Suppressor macrophage treated with lipopolysaccharide for 4 hours (primary cell): ENCODE measurements at regions not wholly inside any gene's neighbourhood (a gene's known extent, or its start where the extent isn't known, plus 50 kb on each side); places are given as distances from the start of the nearest gene placed in this dataset.
"Not testable (repeated sequence)": the region's sequence is repeated elsewhere in the genome, so short reads cannot be mapped to it uniquely, and the experiment has no call there.

Source experiments
- DNase-seq: peaks from one replicate; pipeline ENCODE4 v3.0.0-alpha.2; 2020

- no peak for DNase-seq
These were observed 52.1 kb downstream of the CARTPT start for GRCh38 chr5:71771191-71771590.

GRCh38 chr5:71778678-71779276 is 59.7 kb downstream of the CARTPT start:
- no peak for DNase-seq

DNA sequence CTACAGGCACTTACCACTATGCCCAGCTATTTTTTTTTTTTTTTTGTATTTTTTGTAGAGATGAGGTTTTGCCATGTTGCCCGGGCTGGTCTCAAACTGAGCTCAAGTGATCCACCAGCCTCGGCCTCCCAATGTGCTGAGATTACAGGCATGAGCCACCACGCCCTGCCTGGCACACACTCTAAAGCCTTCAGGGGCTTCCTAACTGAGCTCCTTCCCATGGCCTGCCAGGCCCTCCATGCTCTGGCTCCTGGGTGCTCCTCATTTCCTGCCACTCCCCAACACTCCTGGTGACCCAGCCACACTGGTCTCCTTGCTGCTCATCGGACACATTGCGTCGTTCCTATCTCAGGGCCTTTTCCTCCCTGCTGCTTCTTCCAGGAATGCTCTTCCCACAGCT is 61.5 kb downstream of the CARTPT start:
- no peak for DNase-seq

- no peak for DNase-seq
These were observed 63.3 kb downstream of the CARTPT start for GRCh38 chr5:71782393-71782770.

DNA sequence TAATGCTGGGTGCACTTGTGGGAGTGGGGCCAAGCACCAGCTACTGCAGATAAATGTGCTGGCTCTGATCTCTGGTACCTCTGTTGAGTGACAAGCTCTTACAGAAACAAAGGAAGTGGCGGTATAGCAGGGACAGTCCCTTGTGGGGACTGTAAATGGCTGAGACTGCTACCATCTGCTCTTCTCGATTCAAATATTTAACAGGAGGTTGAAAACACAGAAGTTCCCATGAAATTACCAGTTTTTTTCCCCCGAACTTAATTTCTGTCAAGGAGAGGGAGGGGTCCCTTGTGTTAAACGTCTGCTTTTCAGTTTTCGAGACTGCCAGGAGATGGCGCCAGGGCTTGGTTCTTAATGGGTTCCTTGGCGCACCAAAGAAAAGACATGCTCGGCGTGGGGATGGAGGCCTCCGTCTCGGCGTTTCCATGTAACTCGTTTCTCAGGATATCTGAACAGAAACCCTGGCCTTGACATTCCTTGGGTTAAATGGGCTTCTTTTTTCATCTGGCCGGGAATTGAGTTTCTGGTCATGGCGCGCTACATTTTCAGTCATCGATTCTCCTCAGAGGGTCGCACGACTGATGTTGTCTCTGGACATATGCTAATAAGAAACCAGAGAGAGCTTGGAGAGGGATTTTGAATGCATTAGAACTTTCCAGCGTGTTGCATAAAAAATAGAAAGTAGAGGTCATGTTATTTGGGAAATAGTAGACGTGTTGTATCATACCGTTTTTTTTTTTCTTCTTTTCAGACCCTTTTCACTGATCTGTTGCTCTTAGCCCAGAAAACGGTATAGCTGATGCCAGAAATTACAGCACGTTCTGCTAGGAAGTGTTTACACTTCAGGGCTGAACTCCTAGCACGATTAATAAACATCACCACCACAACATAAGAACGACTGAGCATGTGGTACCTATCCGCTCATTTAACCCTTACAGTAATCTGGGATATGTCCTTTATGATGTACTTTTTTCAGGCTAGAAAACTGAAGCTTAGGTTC is 64.0 kb downstream of the CARTPT start:
- DNase-seq = peak; percentile 62

DNA sequence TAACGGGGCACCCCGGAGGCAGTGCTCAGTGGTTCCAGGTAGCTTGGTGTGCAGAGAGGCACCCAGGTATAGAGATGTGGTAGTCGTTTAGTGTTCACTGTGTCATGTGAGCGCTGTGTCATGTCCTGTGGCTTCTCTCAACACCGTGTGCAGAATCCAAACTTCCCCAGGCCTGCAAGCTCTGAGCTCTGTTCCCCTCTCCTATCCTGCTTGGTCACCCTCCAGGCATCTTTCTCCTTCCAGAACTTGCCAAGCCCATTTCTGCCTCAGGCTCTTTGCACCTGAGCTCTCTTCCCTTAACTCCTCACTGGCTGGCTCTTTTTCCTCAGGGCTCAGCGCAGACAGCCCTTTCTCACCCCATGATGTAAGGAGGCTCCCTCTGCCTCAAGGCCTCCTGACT is 64.8 kb downstream of the CARTPT start:
- DNase-seq = no peak

GRCh38 chr5:71786337-71787055 is 67.4 kb downstream of the CARTPT start:
- no peak for DNase-seq

DNA sequence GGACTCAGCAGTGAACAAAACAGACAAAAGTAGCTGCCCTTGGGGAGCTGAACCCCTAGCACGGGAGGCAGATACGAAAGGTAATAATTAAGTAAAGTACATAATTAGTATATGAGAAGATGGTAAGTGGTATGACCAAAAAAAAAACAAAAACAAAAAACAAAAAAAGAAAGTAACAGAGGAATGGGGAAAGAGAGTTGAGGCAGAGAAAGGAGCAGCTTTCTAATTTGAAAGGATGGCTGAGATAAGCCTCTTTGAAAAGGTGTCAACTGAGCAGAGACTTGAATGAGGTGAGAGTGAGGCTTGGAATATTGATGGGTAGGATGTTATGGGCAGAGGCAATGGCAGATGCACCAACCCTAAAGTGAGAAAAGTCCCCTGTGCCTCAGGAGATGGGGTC is 69.7 kb downstream of the CARTPT start:
- no peak for DNase-seq

DNA sequence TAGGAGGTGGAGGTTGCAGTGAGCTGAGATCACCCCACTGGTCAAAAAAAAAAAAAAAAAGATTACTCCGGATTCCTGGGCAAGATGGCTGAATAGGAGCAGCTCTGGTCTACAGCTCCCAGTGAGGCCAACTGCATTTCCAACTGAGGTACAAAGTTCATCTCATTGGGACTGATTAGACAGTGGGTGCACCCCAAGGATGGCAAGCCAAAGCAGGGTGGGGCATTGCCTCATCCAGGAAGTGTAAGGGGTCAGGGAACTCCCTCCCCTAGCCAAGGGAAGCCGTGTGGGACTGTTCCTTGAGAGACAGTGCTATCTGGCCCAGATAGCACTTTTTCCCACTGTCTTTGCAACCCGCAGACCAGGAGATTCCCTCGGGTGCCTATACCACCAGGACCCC is 70.7 kb downstream of the CARTPT start:
- no peak for DNase-seq

DNA sequence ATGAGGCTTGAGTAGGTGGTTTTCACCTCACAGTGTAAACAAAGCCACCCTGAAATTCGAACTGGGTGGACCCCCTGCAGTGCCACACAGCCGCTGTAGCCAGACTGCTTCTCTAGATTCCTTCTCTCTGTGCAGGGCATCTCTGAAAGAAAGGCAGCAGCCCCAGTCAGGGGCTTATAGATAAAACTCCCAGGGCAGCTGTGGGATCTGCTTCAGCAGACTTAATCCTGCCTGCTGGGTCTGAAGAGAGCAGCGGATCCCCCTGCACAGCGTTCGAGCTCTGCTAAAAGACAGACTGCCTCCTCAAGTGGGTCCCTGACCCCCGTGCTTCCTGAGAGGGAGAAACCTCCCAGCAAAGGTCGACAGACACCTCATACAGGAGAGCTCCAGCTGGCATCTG is 71.4 kb downstream of the CARTPT start:
- no peak for DNase-seq

- not testable (repeated sequence) for DNase-seq
These were observed 73.0 kb downstream of the CARTPT start for GRCh38 chr5:71792041-71792440.

DNA sequence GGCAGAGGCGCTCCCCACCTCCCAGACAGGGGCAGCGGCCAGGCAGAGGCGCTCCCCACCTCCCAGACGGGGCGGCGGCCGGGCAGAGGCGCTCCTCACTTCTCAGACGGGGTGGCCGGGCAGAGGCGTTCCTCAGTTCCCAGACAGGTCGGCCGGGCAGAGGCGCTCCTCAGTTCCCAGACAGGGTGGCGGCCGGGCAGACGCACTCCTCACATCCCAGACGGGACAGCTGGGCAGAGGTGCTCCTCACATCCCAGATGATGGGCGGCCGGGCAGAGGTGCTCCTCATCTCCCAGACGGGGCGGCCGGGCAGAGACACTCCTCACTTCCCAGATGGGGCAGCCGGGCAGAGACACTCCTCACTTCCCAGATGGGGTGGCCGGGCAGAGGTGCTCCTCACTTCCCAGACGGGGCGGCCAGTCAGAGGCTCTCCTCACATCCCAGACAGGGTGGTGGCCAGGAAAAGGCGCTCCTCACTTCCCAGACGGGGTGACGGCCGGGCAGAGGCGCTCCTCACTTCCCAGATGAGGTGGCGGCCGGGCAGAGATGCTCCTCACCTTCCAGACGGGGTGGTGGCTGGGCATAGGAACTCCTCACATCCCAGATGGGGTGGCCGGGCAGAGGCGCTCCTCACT is 75.1 kb downstream of the CARTPT start:
- DNase-seq = no peak

- no peak for DNase-seq
These were observed 83.6 kb downstream of the CARTPT start for GRCh38 chr5:71802673-71803072.

GRCh38 chr5:71806711-71807110 is 87.6 kb downstream of the CARTPT start:
- DNase-seq = no peak

- no peak for DNase-seq
These were observed 88.8 kb downstream of the CARTPT start for GRCh38 chr5:71807909-71808308.

GRCh38 chr5:71809446-71809845 is 90.4 kb downstream of the CARTPT start:
- DNase-seq = no peak

GRCh38 chr5:71810023-71810422 is 90.9 kb downstream of the CARTPT start:
- DNase-seq = no peak

DNA sequence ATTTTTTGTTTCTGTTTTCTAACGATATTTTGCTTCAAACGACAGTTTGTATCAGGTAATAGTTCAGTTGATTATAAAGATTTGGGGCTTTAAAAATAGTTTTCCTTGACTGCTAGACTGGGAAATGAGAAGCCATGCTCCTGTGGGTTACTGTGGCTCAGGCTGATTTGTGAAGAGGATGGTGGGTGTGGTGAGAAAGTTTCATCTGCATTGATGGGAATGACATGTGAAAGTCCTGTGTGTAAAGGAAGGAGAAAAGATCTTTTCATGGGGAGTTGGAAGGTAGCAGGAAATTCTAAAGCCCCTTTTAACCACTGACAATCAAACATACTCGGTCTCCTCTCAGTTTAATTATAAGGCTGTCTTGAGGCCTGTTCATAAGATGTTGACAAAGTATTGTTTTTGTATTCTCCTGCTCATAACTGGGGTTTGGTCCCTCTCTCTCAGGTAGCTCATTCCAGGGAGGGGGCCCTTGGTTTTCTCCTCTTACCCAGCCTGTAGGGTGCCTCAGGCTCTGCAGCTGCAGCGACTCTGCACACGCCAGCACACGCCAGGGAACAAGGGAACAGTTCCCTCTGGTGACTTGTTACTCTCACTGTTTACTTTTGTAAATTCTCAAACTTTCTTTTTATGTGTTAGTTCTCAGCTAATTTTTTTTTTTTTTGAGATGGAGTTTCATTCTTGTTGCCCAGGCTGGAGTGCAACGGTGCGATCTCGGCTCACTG is 91.6 kb downstream of the CARTPT start:
- DNase-seq = no peak

GRCh38 chr5:71811779-71812178 is 92.7 kb downstream of the CARTPT start:
- no peak for DNase-seq

DNA sequence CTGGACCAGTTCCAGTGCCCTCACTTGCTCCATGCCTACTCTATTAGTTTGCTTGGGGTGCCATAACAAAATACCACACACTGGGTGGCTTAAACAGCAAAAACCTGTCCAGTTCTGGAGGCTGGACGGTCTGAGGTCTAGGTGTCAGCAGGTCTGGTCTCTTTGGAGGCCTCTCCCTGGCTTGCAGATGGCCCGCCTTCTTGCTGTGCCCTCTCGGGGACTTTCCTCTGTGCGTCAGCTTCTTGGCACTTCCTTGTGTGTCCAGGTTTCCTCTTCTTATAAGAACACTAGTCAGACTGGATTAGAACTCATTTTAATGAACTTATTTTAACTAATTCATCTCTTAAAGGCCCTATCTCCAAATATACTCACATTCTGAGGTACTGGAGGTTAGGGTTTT is 97.2 kb downstream of the CARTPT start:
- no peak for DNase-seq

GRCh38 chr5:71817891-71818290 is 98.8 kb downstream of the CARTPT start:
- no peak for DNase-seq

DNA sequence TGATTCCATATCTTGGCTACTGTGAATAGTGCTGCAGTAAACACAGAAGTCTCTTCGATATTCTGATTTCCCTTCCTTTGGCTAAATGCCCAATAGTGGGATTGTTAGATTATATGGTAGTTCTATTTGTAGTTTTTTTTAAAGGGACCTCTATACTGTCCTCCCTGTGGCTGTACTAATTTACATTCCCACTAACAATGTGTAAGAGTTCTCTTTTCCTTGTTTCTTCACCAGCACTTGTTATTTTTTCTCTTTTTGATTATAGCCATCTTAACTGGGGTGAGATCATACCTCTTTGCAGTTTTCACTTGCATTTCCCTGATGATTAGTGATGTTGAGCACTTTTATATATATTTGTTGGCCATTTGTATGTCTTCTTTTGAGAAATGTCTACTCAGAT is 102.0 kb downstream of the CARTPT start:
- no peak for DNase-seq

GRCh38 chr5:71822065-71822464 is 103.0 kb downstream of the CARTPT start:
- not testable (repeated sequence) for DNase-seq
